ENCODE measurements at regions not wholly inside any gene's neighbourhood (a gene's known extent, or its start where the extent isn't known, plus 50 kb on each side); places are given as distances from the start of the nearest gene placed in this dataset.
"Not testable (repeated sequence)": the region's sequence is repeated elsewhere in the genome, so short reads cannot be mapped to it uniquely, and the experiment has no call there.

DNA sequence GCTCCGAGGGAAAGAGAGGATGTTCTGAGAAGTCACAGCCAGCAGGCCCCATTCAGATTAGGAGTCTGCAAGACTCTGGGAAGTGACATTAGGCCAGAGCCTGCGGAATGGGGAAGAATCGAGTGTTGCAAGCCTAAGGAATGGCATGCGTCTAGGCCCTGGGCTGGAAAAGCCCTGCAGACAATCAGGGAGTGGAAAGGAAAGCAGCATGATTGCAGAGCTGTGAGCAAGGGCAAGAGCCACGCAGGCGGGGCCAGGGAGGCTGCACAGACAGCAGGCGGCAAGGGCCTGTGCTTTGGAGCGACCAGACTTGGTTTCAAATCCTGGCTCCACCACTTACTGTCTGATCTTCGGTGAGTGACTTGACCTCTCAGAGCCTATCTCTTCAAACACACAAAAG lies 118.2 kb downstream of the RRAGC start:
- Mint-ChIP-seq H3K4me1 (ENCODE audit: low read depth) (no peaks in the 10 kb centered on the region), H3K27ac (no peak overlapping the region), H3K36me3 (ENCODE audit: low read depth) (no peaks in the 10 kb centered on the region), H3K27me3 (ENCODE audit: low read depth) (no peaks in the 10 kb centered on the region), H3K4me3 (no peak overlapping the region), H3K9me3 (no peaks in the 10 kb centered on the region)
- no peak for DNase-seq (ENCODE audit: low spot score)

DNA sequence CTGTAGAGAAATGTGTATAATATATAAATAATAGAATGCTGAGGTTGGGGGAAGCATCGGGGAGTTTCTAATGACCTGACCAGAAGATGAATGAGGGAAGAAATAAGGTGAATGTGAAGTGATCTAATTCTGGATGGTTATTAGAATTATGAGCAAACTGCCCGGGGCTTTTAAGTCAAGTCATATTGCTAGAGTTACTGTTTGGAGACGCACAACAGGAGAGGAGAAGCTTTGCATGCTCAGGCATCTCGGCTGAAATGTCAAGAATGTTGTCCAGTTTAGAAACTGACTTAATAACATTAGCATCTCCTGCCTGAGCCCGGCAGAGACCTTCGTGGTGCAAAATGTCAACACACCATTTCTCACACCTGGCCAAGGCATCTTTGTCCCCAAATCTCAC lies 119.1 kb downstream of the RRAGC start:
- H3K27me3 Mint-ChIP-seq (ENCODE audit: low read depth): no peaks in the 10 kb centered on the region
- DNase-seq (ENCODE audit: low spot score): no peak
- H3K4me3 Mint-ChIP-seq: no peak overlapping the region
- no peaks in the 10 kb centered on the region for H3K4me1 Mint-ChIP-seq (ENCODE audit: low read depth)
- no peaks in the 10 kb centered on the region for H3K36me3 Mint-ChIP-seq (ENCODE audit: low read depth)
- H3K27ac Mint-ChIP-seq: no peak overlapping the region
- H3K9me3 Mint-ChIP-seq: no peaks in the 10 kb centered on the region

DNA sequence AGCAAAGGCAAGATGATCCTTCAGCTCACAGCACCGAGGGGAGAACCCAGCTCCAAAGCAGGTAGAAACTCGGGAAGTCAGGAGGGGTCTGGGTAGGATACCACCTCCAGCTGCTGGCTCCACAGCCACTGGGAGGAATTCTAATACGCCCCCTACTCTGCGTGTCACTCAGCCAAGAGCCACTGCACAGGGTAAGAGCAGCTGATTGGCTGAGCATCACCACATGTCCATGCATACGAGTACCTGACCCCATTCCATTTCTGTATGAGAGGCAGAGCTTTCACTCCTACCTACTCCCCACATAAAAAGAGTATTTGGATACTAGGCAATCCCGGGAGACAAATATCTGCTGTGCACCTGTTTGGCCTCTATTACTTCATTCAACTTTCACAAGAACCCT lies 121.4 kb downstream of the RRAGC start:
- H3K27me3 Mint-ChIP-seq (ENCODE audit: low read depth): peaks cover 3% of the 10 kb centered on the region
- no peaks in the 10 kb centered on the region for H3K4me1 Mint-ChIP-seq (ENCODE audit: low read depth)
- no peak overlapping the region for H3K4me3 Mint-ChIP-seq
- H3K9me3 Mint-ChIP-seq: no peaks in the 10 kb centered on the region
- DNase-seq (ENCODE audit: low spot score): no peak
- H3K36me3 Mint-ChIP-seq (ENCODE audit: low read depth): no peaks in the 10 kb centered on the region
- H3K27ac Mint-ChIP-seq: no peak overlapping the region

DNA sequence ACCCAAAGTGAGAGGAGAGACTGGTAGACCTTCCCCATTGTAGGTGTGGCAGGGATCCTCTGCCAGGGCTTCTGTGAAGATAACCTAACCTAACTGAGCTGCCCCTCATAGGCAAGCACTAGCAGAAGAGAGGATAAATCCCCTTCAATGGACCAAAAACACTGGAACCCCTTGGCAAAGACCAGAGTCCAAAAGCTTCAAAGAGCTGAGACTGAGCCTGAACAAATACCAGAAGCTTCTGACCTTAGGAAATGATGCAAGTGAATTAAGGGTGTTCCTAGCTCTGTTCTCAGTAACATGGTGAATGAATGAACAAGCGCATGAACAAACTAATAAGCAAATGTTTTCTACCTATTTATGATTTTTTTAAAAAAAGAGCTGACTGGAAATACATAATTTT lies 123.2 kb downstream of the RRAGC start:
- Mint-ChIP-seq H3K27me3 (ENCODE audit: low read depth) (peaks cover 10% of the 10 kb centered on the region), H3K4me3 (no peak overlapping the region), H3K36me3 (ENCODE audit: low read depth) (no peaks in the 10 kb centered on the region), H3K4me1 (ENCODE audit: low read depth) (no peaks in the 10 kb centered on the region), H3K9me3 (no peaks in the 10 kb centered on the region), H3K27ac (no peak overlapping the region)
- DNase-seq (ENCODE audit: low spot score): no peak

DNA sequence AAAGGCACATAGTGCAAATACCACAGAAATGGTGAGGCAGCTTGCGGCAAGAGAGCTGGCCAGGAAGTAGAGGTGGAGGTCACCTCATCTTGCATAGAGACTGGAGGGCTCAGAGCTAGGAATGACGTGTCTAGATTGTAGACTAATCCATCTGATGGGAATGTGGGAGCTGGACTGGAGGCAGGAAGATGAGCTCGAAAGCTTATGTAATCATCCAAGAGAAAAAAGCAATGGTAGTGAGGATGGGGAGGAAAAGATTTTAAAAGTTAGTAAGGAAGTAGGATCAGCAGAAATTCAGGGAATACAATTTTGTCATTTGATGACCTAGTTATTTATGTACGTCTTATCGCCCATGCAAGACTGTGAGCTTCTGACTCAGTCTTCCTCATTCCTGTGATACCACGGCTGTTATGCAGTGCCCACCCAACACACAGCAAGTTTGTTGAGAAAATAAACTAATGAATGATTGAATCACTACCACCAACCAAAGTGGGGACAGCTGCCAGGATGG lies 123.9 kb downstream of the RRAGC start:
- H3K27ac Mint-ChIP-seq: no peak overlapping the region
- H3K4me1 Mint-ChIP-seq (ENCODE audit: low read depth): no peaks in the 10 kb centered on the region
- no peak for DNase-seq (ENCODE audit: low spot score)
- no peak overlapping the region for H3K4me3 Mint-ChIP-seq
- H3K9me3 Mint-ChIP-seq: no peaks in the 10 kb centered on the region
- H3K36me3 Mint-ChIP-seq (ENCODE audit: low read depth): no peaks in the 10 kb centered on the region
- H3K27me3 Mint-ChIP-seq (ENCODE audit: low read depth): peaks cover 15% of the 10 kb centered on the region

DNA sequence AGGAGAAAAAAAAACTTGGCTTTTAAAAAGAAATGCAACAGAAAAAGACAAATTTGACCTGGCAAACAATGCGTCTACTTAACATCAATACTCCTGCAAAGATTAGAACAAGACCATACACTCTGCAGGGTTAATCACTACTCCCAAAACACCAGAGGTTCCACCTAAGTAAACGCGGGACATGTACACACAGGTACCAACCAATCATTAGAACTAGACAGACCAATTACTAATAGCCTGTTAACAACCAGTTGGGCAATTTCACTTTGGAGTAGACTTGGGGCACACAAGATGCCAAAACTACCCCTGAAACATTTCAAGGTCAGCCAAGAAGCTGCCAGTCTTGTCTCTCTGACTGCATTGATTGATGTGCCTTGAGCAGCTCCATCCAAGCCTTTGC lies 125.8 kb downstream of the RRAGC start:
- peaks cover 27% of the 10 kb centered on the region for H3K27me3 Mint-ChIP-seq (ENCODE audit: low read depth)

DNA sequence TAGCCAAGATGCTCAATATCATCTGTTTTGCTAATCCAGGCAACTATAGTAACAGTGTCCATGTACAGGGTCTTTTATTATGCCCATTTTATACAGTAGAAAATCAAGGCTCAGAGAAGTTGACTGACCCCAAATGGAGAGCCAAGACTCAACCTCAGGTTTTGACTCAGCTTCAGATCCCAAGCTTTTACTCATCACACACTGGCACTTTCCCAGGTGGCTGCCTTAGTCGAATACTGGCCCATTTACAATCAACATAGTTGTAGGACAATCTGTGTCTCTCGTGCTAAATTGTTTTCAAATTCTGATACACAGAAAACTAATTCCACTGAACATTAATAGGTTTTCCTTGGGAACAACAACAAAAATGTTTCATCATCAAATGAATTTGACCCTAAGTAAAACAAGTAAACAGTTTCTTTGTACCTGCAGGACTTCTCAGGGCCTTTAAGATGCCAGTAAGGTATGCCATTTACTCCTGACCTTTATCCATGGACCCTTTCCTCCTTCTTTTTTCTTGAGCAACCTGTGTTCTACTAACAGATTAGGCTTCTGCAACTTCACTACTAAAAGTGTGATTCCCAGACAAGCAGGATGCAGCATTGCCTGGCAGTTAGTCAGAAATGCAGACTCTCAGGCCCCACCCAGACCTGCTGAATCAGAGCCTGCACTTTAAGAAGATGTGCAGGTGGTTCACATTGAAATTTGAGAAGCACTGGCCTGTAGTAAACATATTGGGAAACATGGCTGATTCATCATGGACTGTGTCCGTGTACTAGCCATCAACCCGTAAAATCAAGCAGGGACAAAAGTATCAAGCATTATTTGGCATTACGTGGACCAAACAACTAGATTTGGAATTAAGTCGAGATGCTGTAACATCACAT lies 128.8 kb downstream of the RRAGC start:
- Mint-ChIP-seq H3K4me3 (no peak overlapping the region), H3K4me1 (ENCODE audit: low read depth) (no peaks in the 10 kb centered on the region), H3K27ac (no peak overlapping the region), H3K9me3 (no peaks in the 10 kb centered on the region), H3K36me3 (ENCODE audit: low read depth) (no peaks in the 10 kb centered on the region), H3K27me3 (ENCODE audit: low read depth) (peaks cover 55% of the 10 kb centered on the region)
- DNase-seq (ENCODE audit: low spot score): no peak

More for the DNA sequence above, 125.8 kb downstream of the RRAGC start:
- Mint-ChIP-seq H3K4me3 (no peak overlapping the region), H3K9me3 (no peaks in the 10 kb centered on the region), H3K27ac (no peak overlapping the region), H3K36me3 (ENCODE audit: low read depth) (no peaks in the 10 kb centered on the region), H3K4me1 (ENCODE audit: low read depth) (no peaks in the 10 kb centered on the region)
- DNase-seq (ENCODE audit: low spot score): no peak

DNA sequence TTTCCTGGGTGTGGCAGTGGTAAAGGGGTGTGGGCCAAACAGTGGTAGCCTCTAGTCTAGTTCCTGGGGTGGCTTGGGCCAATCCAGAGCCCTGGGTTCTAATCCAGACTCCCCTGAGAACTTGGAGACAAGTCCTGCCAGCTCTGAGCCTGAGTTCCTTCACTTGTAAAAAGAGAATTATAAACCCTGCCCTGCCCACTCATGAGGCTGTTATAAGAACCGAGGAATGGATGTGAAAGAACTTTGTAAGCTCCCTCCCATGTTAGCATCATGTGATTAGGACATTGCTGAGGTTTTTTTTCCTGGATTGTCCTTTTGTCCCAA lies 131.0 kb downstream of the RRAGC start:
- Mint-ChIP-seq H3K27me3 (ENCODE audit: low read depth) (peaks cover 68% of the 10 kb centered on the region), H3K27ac (no peak overlapping the region), H3K9me3 (no peaks in the 10 kb centered on the region), H3K4me3 (no peak overlapping the region), H3K4me1 (ENCODE audit: low read depth) (no peaks in the 10 kb centered on the region), H3K36me3 (ENCODE audit: low read depth) (no peaks in the 10 kb centered on the region)
- DNase-seq (ENCODE audit: low spot score): no peak

DNA sequence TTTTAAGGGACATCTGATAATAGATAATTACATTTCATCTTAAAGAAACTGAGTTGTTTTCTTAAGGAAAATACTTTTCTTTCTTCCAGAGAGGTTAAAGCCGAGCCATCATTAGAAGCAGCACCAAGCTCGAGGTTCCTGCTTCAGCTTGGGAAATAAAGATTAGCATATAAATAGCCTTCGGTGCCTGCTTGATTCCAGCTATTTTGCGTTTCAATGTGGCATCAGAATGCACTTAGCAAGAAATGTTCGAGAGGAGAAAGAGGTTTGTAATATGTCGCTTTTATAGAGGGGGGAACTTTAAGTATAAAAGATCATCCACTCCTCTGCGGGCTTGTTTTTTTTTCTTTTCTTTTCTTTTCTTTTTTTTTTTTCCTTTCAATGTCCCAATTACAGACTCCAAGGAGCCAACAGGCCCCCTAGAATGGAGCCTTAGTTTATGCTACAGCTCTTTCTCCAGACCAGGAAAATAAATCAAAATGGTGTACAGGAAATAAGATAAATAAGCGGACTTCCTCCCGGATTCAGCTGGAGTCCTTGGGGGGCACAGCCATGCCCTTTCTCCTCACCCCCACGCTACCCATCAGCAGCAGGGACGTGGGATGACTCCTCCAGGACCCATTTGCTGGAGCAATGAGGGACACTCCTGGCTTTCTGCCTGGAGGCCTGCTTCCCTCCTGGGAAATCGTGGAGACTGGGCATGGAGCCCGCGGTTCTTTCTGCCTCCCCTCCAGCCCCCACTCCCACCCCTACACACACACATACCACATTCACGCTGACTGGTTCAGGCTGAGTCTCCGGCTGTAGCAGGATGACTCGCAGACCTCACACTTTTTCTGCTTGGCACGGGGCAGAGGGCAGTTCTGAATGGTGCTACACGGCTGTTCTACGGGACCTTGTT lies 131.6 kb downstream of the RRAGC start:
- DNase-seq (ENCODE audit: low spot score): no peak
- Mint-ChIP-seq H3K27ac (no peak overlapping the region), H3K4me1 (ENCODE audit: low read depth) (no peaks in the 10 kb centered on the region), H3K4me3 (no peak overlapping the region), H3K27me3 (ENCODE audit: low read depth) (peaks cover 71% of the 10 kb centered on the region), H3K9me3 (no peaks in the 10 kb centered on the region), H3K36me3 (ENCODE audit: low read depth) (no peaks in the 10 kb centered on the region)

DNA sequence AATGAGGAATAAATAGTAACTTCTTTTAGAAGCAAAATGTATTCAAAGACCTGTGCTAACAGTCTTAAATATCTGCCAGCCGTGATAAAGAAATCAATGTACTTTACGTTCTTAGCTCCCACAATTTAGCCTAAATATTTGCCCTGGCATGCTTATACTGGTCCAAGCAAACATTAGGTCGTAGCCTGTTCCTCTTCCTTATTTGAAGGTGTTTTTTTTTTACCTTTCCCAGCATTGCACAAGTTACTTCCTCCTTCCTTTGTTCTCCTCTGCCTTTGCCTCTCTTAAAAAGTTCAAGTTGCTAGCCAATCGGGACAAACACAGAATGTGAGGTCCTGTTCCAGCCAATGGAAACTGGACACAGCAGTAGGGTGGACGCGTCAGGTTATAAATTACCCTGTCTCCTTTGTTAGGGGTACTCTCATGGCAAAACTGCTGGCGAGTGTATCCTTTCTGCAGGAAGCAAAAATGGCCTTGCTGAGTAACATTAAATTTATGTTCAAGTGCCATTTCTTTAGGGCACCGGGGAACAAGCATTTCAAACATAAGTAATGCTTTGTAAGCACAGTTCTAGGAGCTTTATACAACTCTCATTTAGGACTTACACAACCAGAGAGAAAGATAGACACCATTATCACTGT lies 134.1 kb downstream of the RRAGC start:
- not testable (repeated sequence) for DNase-seq (ENCODE audit: low spot score); H3K4me3 Mint-ChIP-seq; H3K4me1 Mint-ChIP-seq (ENCODE audit: low read depth); H3K27ac Mint-ChIP-seq; H3K36me3 Mint-ChIP-seq (ENCODE audit: low read depth); H3K9me3 Mint-ChIP-seq
- peaks cover 65% of the 10 kb centered on the region for H3K27me3 Mint-ChIP-seq (ENCODE audit: low read depth)

DNA sequence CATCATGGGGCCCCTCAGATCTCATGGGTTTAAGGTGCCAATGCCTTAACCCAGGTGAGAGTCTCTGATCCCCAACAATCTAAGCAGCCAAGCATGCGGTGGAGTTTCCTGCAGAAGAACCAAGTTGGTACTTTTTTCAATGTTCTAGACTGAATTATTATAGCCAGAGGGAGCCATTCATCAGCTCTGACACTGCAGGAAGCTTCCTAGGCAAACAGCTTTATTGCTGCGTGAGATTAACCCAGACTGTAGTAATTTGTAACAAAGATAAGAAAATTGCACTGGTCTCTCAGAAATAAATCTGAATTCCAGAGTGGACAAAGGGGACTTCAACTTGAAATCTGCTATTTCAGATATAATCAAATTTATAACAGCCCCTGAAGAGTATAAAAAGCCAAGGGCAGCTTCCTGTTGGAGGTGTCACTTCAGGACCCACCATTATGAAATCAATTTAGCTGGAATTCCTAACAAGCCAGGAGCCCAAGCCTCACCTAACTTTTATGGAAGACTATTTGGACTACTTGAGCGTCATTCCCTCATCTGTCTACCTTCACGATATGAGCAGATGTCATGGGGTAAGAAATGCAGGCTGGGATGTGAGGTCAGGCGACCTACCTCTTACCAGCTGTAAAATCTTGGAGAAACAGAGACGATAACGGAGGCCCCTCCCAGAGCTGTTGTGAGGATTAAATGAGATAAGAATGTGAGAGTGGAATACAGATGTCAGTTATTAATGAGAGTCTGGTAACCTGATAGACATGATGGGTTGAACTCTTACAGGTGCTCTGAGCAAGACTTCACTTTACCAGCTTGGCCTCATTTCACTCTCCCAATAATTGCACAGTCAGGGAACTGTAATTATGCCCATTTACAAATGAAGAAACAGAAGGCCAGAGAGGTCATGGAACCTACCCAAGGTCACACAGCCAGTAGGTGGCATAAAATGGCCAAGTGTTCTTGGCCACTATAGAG lies 135.1 kb downstream of the RRAGC start:
- DNase-seq (ENCODE audit: low spot score): no peak
- peaks cover 59% of the 10 kb centered on the region for H3K27me3 Mint-ChIP-seq (ENCODE audit: low read depth)
- H3K27ac Mint-ChIP-seq: no peak overlapping the region
- H3K36me3 Mint-ChIP-seq (ENCODE audit: low read depth): no peaks in the 10 kb centered on the region
- no peaks in the 10 kb centered on the region for H3K4me1 Mint-ChIP-seq (ENCODE audit: low read depth)
- no peaks in the 10 kb centered on the region for H3K9me3 Mint-ChIP-seq
- H3K4me3 Mint-ChIP-seq: no peak overlapping the region

DNA sequence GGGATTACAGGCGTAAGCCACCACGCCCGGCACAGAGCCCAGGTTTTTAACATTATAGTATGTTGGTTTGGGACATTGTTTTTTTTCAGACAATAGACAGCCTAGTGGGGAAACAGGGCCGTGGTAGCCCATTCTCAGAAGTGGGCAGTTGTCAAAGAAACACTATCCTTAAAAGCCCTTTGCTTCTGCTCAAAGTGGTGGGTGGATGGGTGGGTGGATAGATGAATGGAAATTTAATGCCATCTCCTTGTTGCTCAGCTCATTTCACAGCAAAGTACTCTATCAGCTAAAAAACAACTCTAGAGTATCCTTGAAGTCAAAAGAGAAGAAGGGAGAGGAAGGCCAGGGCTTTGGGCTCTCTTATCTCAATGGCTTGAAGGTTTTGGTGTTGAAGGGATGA lies 137.8 kb downstream of the RRAGC start:
- Mint-ChIP-seq H3K4me3 (no peak overlapping the region), H3K9me3 (no peaks in the 10 kb centered on the region), H3K27me3 (ENCODE audit: low read depth) (peaks cover 36% of the 10 kb centered on the region), H3K27ac (no peak overlapping the region), H3K36me3 (ENCODE audit: low read depth) (no peaks in the 10 kb centered on the region), H3K4me1 (ENCODE audit: low read depth) (no peaks in the 10 kb centered on the region)
- DNase-seq (ENCODE audit: low spot score): no peak

DNA sequence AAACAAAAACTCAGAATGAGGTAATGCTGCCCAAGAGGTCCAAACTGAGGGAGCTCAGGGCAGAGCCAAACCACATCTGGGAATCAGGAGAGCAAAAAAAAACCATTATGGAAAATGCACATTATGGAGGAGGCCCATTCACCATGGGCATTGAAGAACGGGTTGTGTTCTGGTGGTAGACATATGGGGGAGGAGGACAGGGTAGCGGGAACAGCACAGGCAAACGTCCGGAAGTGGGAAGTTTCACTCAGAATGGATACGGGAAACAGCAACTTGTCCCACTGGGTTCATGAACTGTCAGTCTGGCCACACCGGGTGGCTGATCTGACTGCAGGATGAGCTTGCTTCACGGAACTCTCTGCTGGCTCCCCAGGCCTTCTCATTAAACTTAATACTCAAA lies 139.7 kb downstream of the RRAGC start:
- H3K36me3 Mint-ChIP-seq (ENCODE audit: low read depth): no peaks in the 10 kb centered on the region
- DNase-seq (ENCODE audit: low spot score): no peak

More for the DNA sequence above, 139.7 kb downstream of the RRAGC start:
- no peak overlapping the region for H3K4me3 Mint-ChIP-seq
- H3K9me3 Mint-ChIP-seq: no peaks in the 10 kb centered on the region
- H3K4me1 Mint-ChIP-seq (ENCODE audit: low read depth): no peaks in the 10 kb centered on the region
- H3K27me3 Mint-ChIP-seq (ENCODE audit: low read depth): peaks cover 21% of the 10 kb centered on the region
- no peak overlapping the region for H3K27ac Mint-ChIP-seq

Data from T-helper 2 cell treated with Interferon-gamma antibody and Interleukin-4, amounts not matched to agents 5 μg/mL and 100 μg/mL, for 36 hours (primary cell).